ENCODE measurements at regions not wholly inside any gene's neighbourhood (a gene's known extent, or its start where the extent isn't known, plus 50 kb on each side); places are given as distances from the start of the nearest gene placed in this dataset.

- Histone ChIP-seq H3K36me3 (ENCODE audit: control insufficient read depth, low read length) (no peaks in the 10 kb centered on the region), H4K20me1 (ENCODE audit: control insufficient read depth, insufficient read depth, low read depth, low read length) (no peaks in the 10 kb centered on the region), H3K27me3 (ENCODE audit: control insufficient read depth, low read length) (peaks cover 39% of the 10 kb centered on the region), H3K4me2 (ENCODE audit: low read length) (no peak overlapping the region), H3K4me3 (ENCODE audit: low read length) (no peak overlapping the region), H3K9me2 (replicated peaks; ENCODE audit: control insufficient read depth, low read length) (no peaks in the 10 kb centered on the region), H3K4me1 (ENCODE audit: control insufficient read depth, low read length) (no peaks in the 10 kb centered on the region), H3K27ac (ENCODE audit: low read depth, low read length) (no peak overlapping the region), H3F3A (ENCODE audit: control insufficient read depth, insufficient read depth) (no peaks in the 10 kb centered on the region), H3K9me3 (ENCODE audit: control insufficient read depth, insufficient read depth, low read length) (no peaks in the 10 kb centered on the region), H3K79me2 (ENCODE audit: control insufficient read depth, low read length) (no peaks in the 10 kb centered on the region)
- TF ChIP-seq, protein P1, sequence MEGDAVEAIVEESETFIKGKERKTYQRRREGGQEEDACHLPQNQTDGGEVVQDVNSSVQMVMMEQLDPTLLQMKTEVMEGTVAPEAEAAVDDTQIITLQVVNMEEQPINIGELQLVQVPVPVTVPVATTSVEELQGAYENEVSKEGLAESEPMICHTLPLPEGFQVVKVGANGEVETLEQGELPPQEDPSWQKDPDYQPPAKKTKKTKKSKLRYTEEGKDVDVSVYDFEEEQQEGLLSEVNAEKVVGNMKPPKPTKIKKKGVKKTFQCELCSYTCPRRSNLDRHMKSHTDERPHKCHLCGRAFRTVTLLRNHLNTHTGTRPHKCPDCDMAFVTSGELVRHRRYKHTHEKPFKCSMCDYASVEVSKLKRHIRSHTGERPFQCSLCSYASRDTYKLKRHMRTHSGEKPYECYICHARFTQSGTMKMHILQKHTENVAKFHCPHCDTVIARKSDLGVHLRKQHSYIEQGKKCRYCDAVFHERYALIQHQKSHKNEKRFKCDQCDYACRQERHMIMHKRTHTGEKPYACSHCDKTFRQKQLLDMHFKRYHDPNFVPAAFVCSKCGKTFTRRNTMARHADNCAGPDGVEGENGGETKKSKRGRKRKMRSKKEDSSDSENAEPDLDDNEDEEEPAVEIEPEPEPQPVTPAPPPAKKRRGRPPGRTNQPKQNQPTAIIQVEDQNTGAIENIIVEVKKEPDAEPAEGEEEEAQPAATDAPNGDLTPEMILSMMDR (IDR thresholded peaks at IDR 0.05; ENCODE audit: low read depth, low read length, poor library complexity, severe bottlenecking): no peak
- TF ChIP-seq EZH2phosphoT487 (IDR thresholded peaks at IDR 0.05; ENCODE audit: borderline replicate concordance, low read length): no peak
These were observed 50.8 kb upstream of the CTNNA1 start for GRCh38 chr5:138702166-138703077.

DNA sequence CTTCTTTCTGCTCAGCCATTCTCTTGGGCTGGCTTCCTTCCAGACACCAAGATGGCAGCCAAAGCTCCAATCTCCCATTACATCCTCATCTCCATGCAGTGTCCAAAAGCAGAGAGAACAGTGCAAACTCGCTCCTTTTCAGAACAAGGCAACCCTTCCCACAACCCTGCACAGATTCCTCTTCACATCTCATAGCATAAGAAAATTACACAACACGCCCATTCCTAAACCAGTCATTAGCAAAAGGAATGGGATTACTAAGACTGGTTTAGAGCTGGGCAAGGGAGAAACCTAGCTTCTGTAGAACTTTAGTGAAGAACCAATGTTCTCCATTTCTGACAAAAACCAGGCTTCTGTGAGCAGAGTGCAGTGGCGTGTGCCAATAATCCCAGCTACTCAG, 51.5 kb upstream of the CTNNA1 start:
- no peaks in the 10 kb centered on the region for H3K36me3 ChIP-seq (ENCODE audit: control insufficient read depth, low read length)
- H3F3A ChIP-seq (ENCODE audit: control insufficient read depth, insufficient read depth): no peaks in the 10 kb centered on the region
- no peak overlapping the region for H3K4me2 ChIP-seq (ENCODE audit: low read length)
- no peaks in the 10 kb centered on the region for H3K9me3 ChIP-seq (ENCODE audit: control insufficient read depth, insufficient read depth, low read length)
- H4K20me1 ChIP-seq (ENCODE audit: control insufficient read depth, insufficient read depth, low read depth, low read length): no peaks in the 10 kb centered on the region
- H3K9me2 ChIP-seq (replicated peaks; ENCODE audit: control insufficient read depth, low read length): no peaks in the 10 kb centered on the region
- H3K79me2 ChIP-seq (ENCODE audit: control insufficient read depth, low read length): no peaks in the 10 kb centered on the region
- TF ChIP-seq, protein P1 (IDR thresholded peaks at IDR 0.05; ENCODE audit: low read depth, low read length, poor library complexity, severe bottlenecking): no peak
- H3K4me3 ChIP-seq (ENCODE audit: low read length): no peak overlapping the region
- H3K4me1 ChIP-seq (ENCODE audit: control insufficient read depth, low read length): no peaks in the 10 kb centered on the region
- no peak overlapping the region for H3K27ac ChIP-seq (ENCODE audit: low read depth, low read length)
- H3K27me3 ChIP-seq (ENCODE audit: control insufficient read depth, low read length): peaks cover 33% of the 10 kb centered on the region

GRCh38 chr5:138700581-138701362, 52.5 kb upstream of the CTNNA1 start:
- no peak for TF ChIP-seq EZH2phosphoT487 (IDR thresholded peaks at IDR 0.05; ENCODE audit: borderline replicate concordance, low read length)
- TF ChIP-seq, protein P1 (IDR thresholded peaks at IDR 0.05; ENCODE audit: low read depth, low read length, poor library complexity, severe bottlenecking): no peak

More at GRCh38 chr5:138700581-138701362, 52.5 kb upstream of the CTNNA1 start:
- Histone ChIP-seq H4K20me1 (ENCODE audit: control insufficient read depth, insufficient read depth, low read depth, low read length) (no peaks in the 10 kb centered on the region), H3K4me2 (ENCODE audit: low read length) (no peak overlapping the region), H3K36me3 (ENCODE audit: control insufficient read depth, low read length) (no peaks in the 10 kb centered on the region), H3K4me1 (ENCODE audit: control insufficient read depth, low read length) (no peaks in the 10 kb centered on the region), H3F3A (ENCODE audit: control insufficient read depth, insufficient read depth) (no peaks in the 10 kb centered on the region), H3K79me2 (ENCODE audit: control insufficient read depth, low read length) (no peaks in the 10 kb centered on the region), H3K27ac (ENCODE audit: low read depth, low read length) (no peak overlapping the region), H3K27me3 (ENCODE audit: control insufficient read depth, low read length) (peaks cover 29% of the 10 kb centered on the region), H3K9me3 (ENCODE audit: control insufficient read depth, insufficient read depth, low read length) (no peaks in the 10 kb centered on the region), H3K4me3 (ENCODE audit: low read length) (no peak overlapping the region), H3K9me2 (replicated peaks; ENCODE audit: control insufficient read depth, low read length) (no peaks in the 10 kb centered on the region)
